HCT116 (cell line): ENCODE measurements at regions not wholly inside any gene's neighbourhood (a gene's known extent, or its start where the extent isn't known, plus 50 kb on each side); places are given as distances from the start of the nearest gene placed in this dataset.
A peak's percentile ranks its signal among the peaks of the same experiment; 100 is the strongest.

Experiments
- ATAC-seq: fragments of 200-7000 bp; cut with Tn5 transposase; 2 replicates; pipeline ENCODE4 v1.9.1; 2020; ENCODE audit warnings: mild to moderate bottlenecking, moderate library complexity
- BruUV-seq: library from RNA; stranded (reverse); fragments of 400-500 nt; replicated peaks from 2 replicates; lab custom pipeline; 2021; lab: Mats Ljungman, UMichigan
- CTCF ChIA-PET: fragments of 300-600 bp; sonication (Branson Sonifier 250); formaldehyde crosslinking; loops from one replicate; lab custom pipeline; 2021; ENCODE audit warnings: antibody characterized with exemption; lab: Charles Lee
- POLR2A ChIA-PET: fragments of 300-600, 350-600 bp; sonication (Branson Sonifier 250); formaldehyde crosslinking; loops from one replicate; lab custom pipeline; 2021; ENCODE audit warnings: antibody characterized with exemption; lab: Charles Lee
- RAD21 ChIA-PET, 2 experiments: fragments of 300-600 bp; sonication (Branson Sonifier 250); formaldehyde crosslinking; loops; one replicate each; lab custom pipeline; 2023; ENCODE audit warnings: low total read pairs in 2 of 2; ENCODE audit not compliant: uncharacterized antibody in 2 of 2, unreplicated experiment in 2 of 2, low non-redundant PET in 1 of 2; lab: Charles Lee
- DNase-seq: peaks from one replicate; pipeline ENCODE4 v3.0.0-alpha.2; 2010; ENCODE audit warnings: low read depth, low spot score
- H2AFZ ChIP-seq: fragments of 200-600 bp; shearing (Covaris generic), sonication (generic); 2 replicates; pipeline ENCODE4 v1.6.1; 2017; ENCODE audit warnings: low read depth, mixed run types, mixed read lengths, antibody characterized with exemption, low read length; ENCODE audit not compliant: poor library complexity, severe bottlenecking
- H3K27ac ChIP-seq: 2 replicates; pipeline ENCODE4 v1.5.1; 2012; ENCODE audit warnings: low read depth, low read length
- H3K27me3 ChIP-seq: fragments of 200-600 bp; sonication (generic); 2 replicates; pipeline ENCODE4 v1.6.1; 2016; ENCODE audit warnings: mixed run types, low read length, mixed read lengths; ENCODE audit not compliant: insufficient read depth
- H3K36me3 ChIP-seq, 2 experiments: fragments of 200-500 bp in 1 of 2; fragments of 200-600 bp in 1 of 2; sonication (Bioruptor generic) in 1 of 2; sonication (generic) in 1 of 2; 2 replicates each; pipeline versions ENCODE4 v1.5.1 to v1.6.1; 2014 to 2016; ENCODE audit warnings: low read length in 2 of 2, inconsistent platforms in 1 of 2, mixed read lengths in 1 of 2, mixed run types in 1 of 2; ENCODE audit not compliant: insufficient read depth in 2 of 2, control insufficient read depth in 1 of 2
- H3K4me1 ChIP-seq, 2 experiments: fragments of 200-600 bp in 1 of 2; sonication (generic) in 1 of 2; 2 replicates each; pipeline versions ENCODE4 v1.5.1 to v1.6.1; 2012 to 2017; ENCODE audit warnings: low read length in 2 of 2, inconsistent platforms in 1 of 2, mild to moderate bottlenecking in 1 of 2, mixed read lengths in 1 of 2, mixed run types in 1 of 2, moderate library complexity in 1 of 2; ENCODE audit not compliant: insufficient read depth in 2 of 2, control insufficient read depth in 1 of 2
- H3K4me2 ChIP-seq: fragments of 200-600 bp; sonication (generic); 2 replicates; pipeline ENCODE4 v1.6.1; 2017; ENCODE audit warnings: mixed run types, low read length, mixed read lengths
- H3K4me3 ChIP-seq, 2 experiments: fragments of 200-600 bp in 1 of 2; sonication (generic) in 1 of 2; replicated peaks in 1 of 2; 2 replicates each; pipeline ENCODE4 v1.5.1; 2011 to 2016; ENCODE audit warnings: low read length in 2 of 2, control low read depth in 1 of 2, low read depth in 1 of 2, mild to moderate bottlenecking in 1 of 2, mixed read lengths in 1 of 2, mixed run types in 1 of 2
- H3K79me2 ChIP-seq: fragments of 200-600 bp; sonication (generic); 2 replicates; pipeline ENCODE4 v1.6.1; 2017; ENCODE audit warnings: mild to moderate bottlenecking, mixed run types, low read length, moderate library complexity, mixed read lengths; ENCODE audit not compliant: insufficient read depth
- H3K9ac ChIP-seq: fragments of 200-600 bp; sonication (generic); 2 replicates; pipeline ENCODE4 v1.6.1; 2016; ENCODE audit warnings: low read length, mixed read lengths
- H3K9me2 ChIP-seq: fragments of 200-600 bp; sonication (generic), shearing (Covaris generic); 2 replicates; pipeline ENCODE4 v1.6.1; 2017; ENCODE audit warnings: mixed run types, mild to moderate bottlenecking, moderate library complexity; ENCODE audit not compliant: insufficient read depth
- H3K9me3 ChIP-seq, 2 experiments: fragments of 200-500 bp in 1 of 2; fragments of 200-600 bp in 1 of 2; sonication (Bioruptor generic) in 1 of 2; sonication (generic) in 1 of 2; 2 replicates each; pipeline ENCODE4 v1.6.1; 2014 to 2017; ENCODE audit warnings: low read length in 2 of 2, mixed read lengths in 2 of 2, inconsistent platforms in 1 of 2, low read depth in 1 of 2, mild to moderate bottlenecking in 1 of 2, mixed run types in 1 of 2, moderate library complexity in 1 of 2; ENCODE audit not compliant: control insufficient read depth in 1 of 2, insufficient read depth in 1 of 2
- H4K20me1 ChIP-seq: fragments of 200-600 bp; sonication (generic), shearing (Covaris generic); 2 replicates; pipeline ENCODE4 v1.6.1; 2017; ENCODE audit warnings: mixed run types, mild to moderate bottlenecking, moderate library complexity; ENCODE audit not compliant: insufficient read depth
- CBX3 ChIP-seq: IDR thresholded peaks from 2 replicates; pipeline ENCODE4 v1.6.1; 2012; ENCODE audit warnings: low read depth
- POLR2AphosphoS5 ChIP-seq: IDR thresholded peaks from 2 replicates; pipeline ENCODE4 v1.6.1; 2011; ENCODE audit warnings: mild to moderate bottlenecking, low read depth, low read length, moderate library complexity
- SIN3A ChIP-seq: IDR thresholded peaks from 2 replicates; pipeline ENCODE4 v1.6.1; 2012; ENCODE audit warnings: low read depth
- SP1 ChIP-seq: IDR thresholded peaks from 2 replicates; pipeline ENCODE4 v1.6.1; 2012; ENCODE audit warnings: low read depth
- ZNF274 ChIP-seq: fragments of 200-500 bp; sonication (Bioruptor generic); IDR thresholded peaks from 2 replicates; pipeline ENCODE4 v1.6.1; 2014; ENCODE audit warnings: mild to moderate bottlenecking, low read depth, low read length, inconsistent platforms
- intact Hi-C: fragments of 100-400 bp; cut with micrococcal nuclease; formaldehyde crosslinking; loops from 2 replicates; pipeline ENCODE4 v1.10.0; 2022
- TF ChIP-seq, protein P1 (sequence below), 3 experiments: fragments of 200-600 bp in 1 of 3; sonication (generic) in 1 of 3; IDR thresholded peaks in 2 of 3; conservative IDR thresholded peaks in 1 of 3; 2 replicates each; pipeline ENCODE4 v1.5.1; 2012 to 2017; ENCODE audit warnings: low read depth in 2 of 3, low read length in 2 of 3, antibody characterized with exemption in 1 of 3, borderline replicate concordance in 1 of 3, control low read depth in 1 of 3, mild to moderate bottlenecking in 1 of 3, mixed read lengths in 1 of 3, mixed run types in 1 of 3, moderate library complexity in 1 of 3; ENCODE audit not compliant: insufficient read depth in 1 of 3

DNA sequence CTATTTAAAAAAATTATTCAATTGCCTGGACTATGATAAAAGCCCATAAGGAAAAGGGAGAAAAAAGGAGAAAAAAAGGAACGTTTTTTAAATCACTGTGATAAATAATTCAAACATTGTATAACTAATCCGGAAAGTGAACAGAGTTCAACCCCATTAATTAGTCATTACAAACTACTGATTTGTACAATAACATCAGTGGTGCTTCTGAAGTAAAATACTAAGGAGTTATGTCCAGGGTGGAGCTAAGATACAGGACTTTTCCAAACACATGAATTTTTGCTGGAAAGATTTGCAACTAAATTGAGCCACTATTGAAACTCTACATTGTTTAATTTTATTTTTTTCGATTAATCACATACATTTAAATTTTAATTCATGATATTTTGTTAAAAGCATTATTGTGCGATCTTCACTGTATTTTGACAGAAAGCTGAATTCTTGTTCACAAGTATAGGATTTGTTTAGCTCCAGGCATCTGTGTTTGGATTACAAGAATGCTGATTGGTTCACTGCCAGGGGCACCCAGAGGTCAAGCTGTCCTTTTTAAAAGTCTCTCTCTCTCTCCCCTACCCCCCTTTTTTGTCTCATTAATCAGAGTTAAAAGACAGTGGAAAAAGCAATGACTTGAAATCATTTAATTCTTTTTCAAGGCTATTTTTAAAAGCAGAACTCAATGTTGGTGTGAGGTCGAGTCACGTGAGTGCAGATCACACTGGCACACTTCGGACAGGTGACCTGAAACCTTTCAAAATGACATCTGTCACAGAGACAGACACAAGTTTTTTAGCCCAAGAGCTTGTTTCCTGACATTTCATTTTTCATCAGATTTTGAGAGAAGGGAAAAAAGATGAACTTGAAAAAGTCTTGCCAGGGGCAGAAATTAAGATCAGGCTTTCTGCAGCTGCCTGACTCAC lies 387.3 kb downstream of the NR2F1-AS1 start (continued):
- TF ChIP-seq, protein P1, sequence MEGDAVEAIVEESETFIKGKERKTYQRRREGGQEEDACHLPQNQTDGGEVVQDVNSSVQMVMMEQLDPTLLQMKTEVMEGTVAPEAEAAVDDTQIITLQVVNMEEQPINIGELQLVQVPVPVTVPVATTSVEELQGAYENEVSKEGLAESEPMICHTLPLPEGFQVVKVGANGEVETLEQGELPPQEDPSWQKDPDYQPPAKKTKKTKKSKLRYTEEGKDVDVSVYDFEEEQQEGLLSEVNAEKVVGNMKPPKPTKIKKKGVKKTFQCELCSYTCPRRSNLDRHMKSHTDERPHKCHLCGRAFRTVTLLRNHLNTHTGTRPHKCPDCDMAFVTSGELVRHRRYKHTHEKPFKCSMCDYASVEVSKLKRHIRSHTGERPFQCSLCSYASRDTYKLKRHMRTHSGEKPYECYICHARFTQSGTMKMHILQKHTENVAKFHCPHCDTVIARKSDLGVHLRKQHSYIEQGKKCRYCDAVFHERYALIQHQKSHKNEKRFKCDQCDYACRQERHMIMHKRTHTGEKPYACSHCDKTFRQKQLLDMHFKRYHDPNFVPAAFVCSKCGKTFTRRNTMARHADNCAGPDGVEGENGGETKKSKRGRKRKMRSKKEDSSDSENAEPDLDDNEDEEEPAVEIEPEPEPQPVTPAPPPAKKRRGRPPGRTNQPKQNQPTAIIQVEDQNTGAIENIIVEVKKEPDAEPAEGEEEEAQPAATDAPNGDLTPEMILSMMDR (IDR thresholded peaks at IDR 0.05 in 2 of 3, conservative IDR thresholded peaks at IDR 0.05 in 1 of 3; ENCODE audit: borderline replicate concordance in 1 of 3, insufficient read depth in 1 of 3, low read depth in 2 of 3, low read length in 2 of 3), result no peak
- TF ChIP-seq CBX3 (no peak), POLR2AphosphoS5 (no peak), SIN3A (no peak), SP1 (no peak)

DNA sequence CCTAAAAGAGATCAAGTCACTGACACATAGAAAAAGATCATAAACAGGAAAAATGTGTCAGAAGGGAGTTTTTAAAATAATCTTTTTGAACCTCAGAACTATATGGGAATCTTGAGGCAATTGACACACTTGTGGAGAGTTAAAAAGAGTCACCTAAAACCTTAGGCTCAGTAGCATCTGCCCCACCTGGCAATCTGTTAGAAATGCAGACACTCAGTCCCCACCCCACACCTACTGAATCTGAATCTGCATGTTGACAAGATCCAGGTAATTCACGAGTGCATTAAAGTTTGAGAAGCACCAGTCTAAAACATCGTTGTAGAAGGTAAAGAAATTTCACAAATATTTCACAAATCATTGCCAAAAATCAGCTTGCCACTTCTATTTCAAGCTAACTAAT lies 388.3 kb downstream of the NR2F1-AS1 start:
- Histone ChIP-seq H3K9me3 (no peaks in the 10 kb centered on the region), H4K20me1 (no peaks in the 10 kb centered on the region), H2AFZ (peak overlapping the region; percentile 71), H3K4me3 (peak overlapping the region in 1 of 2 experiments; percentile 29; a peak in 1 of 4 replicates), H3K79me2 (no peaks in the 10 kb centered on the region), H3K9ac (peak overlapping the region; percentile 8), H3K36me3 (peaks cover 0 to 5% of the 10 kb centered on the region in 2 experiments; a peak in 1 of 4 replicates), H3K9me2 (no peaks in the 10 kb centered on the region), H3K4me1 (peaks cover 59 to 66% of the 10 kb centered on the region in 2 experiments), H3K4me2 (peak overlapping the region; percentile 69), H3K27ac (peak overlapping the region; percentile 92), H3K27me3 (no peaks in the 10 kb centered on the region)
- DNase-seq, result peak; percentile 23
- ChIA-PET RAD21 (no interaction called here), POLR2A (interaction anchor here (1.6 kb wide), 1 partner anchor 31 kb away, joined by 3 read pairs; no protein-coding TSS in a partner anchor), CTCF (no interaction called here)
- no peak for TF ChIP-seq ZNF274
- TF ChIP-seq, protein P1 (IDR thresholded peaks at IDR 0.05 in 2 of 3, conservative IDR thresholded peaks at IDR 0.05 in 1 of 3; ENCODE audit: borderline replicate concordance in 1 of 3, insufficient read depth in 1 of 3, low read depth in 2 of 3, low read length in 2 of 3), result peak in 1 of 3 experiments; percentile 14; a peak in 1 of 6 replicates
- intact Hi-C loops, result loop anchor here (2.0 to 10.0 kb wide), 3 partner anchors 30 to 390 kb away; partner anchors contain the start of genes NR2F1 and NR2F1-AS1
- BruUV-seq, result no TSS peak
- ATAC-seq, result peak; percentile 67
